CD4-positive, alpha-beta T cell (primary cell): ENCODE measurements at regions not wholly inside any gene's neighbourhood (a gene's known extent, or its start where the extent isn't known, plus 50 kb on each side); places are given as distances from the start of the nearest gene placed in this dataset.

Experiments used
- ATAC-seq: fragments of 200-7000 bp; cut with Tn5 transposase; one replicate; pipeline ENCODE4 v1.10.0; 2022; ENCODE audit warnings: mild to moderate bottlenecking; ENCODE audit not compliant: poor library complexity
- CTCF ChIA-PET: fragments of 350-600 bp; sonication (Branson Sonifier 250); formaldehyde crosslinking; loops from one replicate; lab custom pipeline; 2021; ENCODE audit warnings: antibody characterized with exemption, inconsistent platforms; lab: Charles Lee
- POLR2A ChIA-PET: fragments of 350-600 bp; sonication (Branson Sonifier 250); formaldehyde crosslinking; loops from one replicate; lab custom pipeline; 2021; ENCODE audit warnings: antibody characterized with exemption, inconsistent platforms; lab: Charles Lee
- DNase-seq, 14 experiments: peaks; one replicate each; pipeline ENCODE4 v3.0.0-alpha.2; 2013 to 2020; ENCODE audit warnings: mixed read lengths in 2 of 14
- H3K27ac ChIP-seq, 2 donors: one replicate each; pipeline versions ENCODE4 v1.5.1 to v1.7.0; 2013; ENCODE audit warnings: low read length in 2 of 2, low read depth in 1 of 2, mild to moderate bottlenecking in 1 of 2
- H3K27me3 ChIP-seq, 2 experiments: 1 replicate in 1 of 2; 2 replicates in 1 of 2; pipeline versions ENCODE4 v1.6.1 to v1.7.0; 2013; ENCODE audit warnings: low read length in 2 of 2, control low read depth in 1 of 2, mild to moderate bottlenecking in 1 of 2, moderate library complexity in 1 of 2; ENCODE audit not compliant: insufficient read depth in 2 of 2, control insufficient read depth in 1 of 2
- H3K36me3 ChIP-seq: one replicate; pipeline ENCODE4 v1.6.1; 2013; ENCODE audit warnings: low read length, control low read depth; ENCODE audit not compliant: insufficient read depth
- H3K4me1 ChIP-seq: one replicate; pipeline ENCODE4 v1.6.1; 2013; ENCODE audit warnings: low read length, control low read depth; ENCODE audit not compliant: insufficient read depth
- H3K4me3 ChIP-seq: one replicate; pipeline ENCODE4 v1.5.1; 2013; ENCODE audit warnings: mild to moderate bottlenecking, low read length, moderate library complexity
- H3K9me3 ChIP-seq, 2 experiments: 1 replicate in 1 of 2; 2 replicates in 1 of 2; pipeline versions ENCODE4 v1.6.1 to v1.7.0; 2013; ENCODE audit warnings: low read length in 2 of 2, mild to moderate bottlenecking in 2 of 2, control low read depth in 1 of 2, moderate library complexity in 1 of 2; ENCODE audit not compliant: control insufficient read depth in 1 of 2, insufficient read depth in 1 of 2
- H3K27ac Mint-ChIP-seq: one replicate; pipeline ENCODE4 v1.8.0; 2020; ENCODE audit warnings: mixed read lengths
- H3K27me3 Mint-ChIP-seq: one replicate; pipeline ENCODE4 v1.8.0; 2021; ENCODE audit warnings: mixed read lengths
- H3K36me3 Mint-ChIP-seq: one replicate; pipeline ENCODE4 v1.8.0; 2021; ENCODE audit warnings: low read depth, mixed read lengths
- H3K4me1 Mint-ChIP-seq: one replicate; pipeline ENCODE4 v1.8.0; 2021; ENCODE audit warnings: low read depth, mixed read lengths
- H3K4me3 Mint-ChIP-seq: one replicate; pipeline ENCODE4 v1.8.0; 2020; ENCODE audit warnings: mild to moderate bottlenecking, mixed read lengths
- H3K9me3 Mint-ChIP-seq: one replicate; pipeline ENCODE4 v1.8.0; 2020; ENCODE audit warnings: mixed read lengths
- CTCF ChIP-seq: fragments of 200-600 bp; IDR thresholded peaks from one replicate; pipeline ENCODE4 v1.8.0; 2022; ENCODE audit warnings: antibody characterized with exemption, mild to moderate bottlenecking
- intact Hi-C, 2 experiments: fragments of 100-400 bp; cut with DNase I in 1 of 2; cut with micrococcal nuclease in 1 of 2; formaldehyde crosslinking; loops; one replicate each; pipeline versions ENCODE4 v1.15.1 to v1.9.0; 2023 to 2025; cut with DNase I, micrococcal nuclease

GRCh38 chr12:24083838-24084237 is 134.4 kb upstream of the SOX5 start:
- no peaks in the 10 kb centered on the region for H3K27me3 ChIP-seq
- no peak overlapping the region for H3K27ac Mint-ChIP-seq
- CTCF ChIA-PET: no interaction called here
- no peaks in the 10 kb centered on the region for H3K36me3 ChIP-seq
- no peaks in the 10 kb centered on the region for H3K27me3 Mint-ChIP-seq
- H3K27ac ChIP-seq: no peak overlapping the region
- no peaks in the 10 kb centered on the region for H3K4me1 ChIP-seq
- ATAC-seq: no peak
- DNase-seq: no peak
- no peaks in the 10 kb centered on the region for H3K4me1 Mint-ChIP-seq
- H3K36me3 Mint-ChIP-seq: no peaks in the 10 kb centered on the region
- TF ChIP-seq CTCF: no peak
- no peaks in the 10 kb centered on the region for H3K9me3 ChIP-seq
- H3K4me3 ChIP-seq: no peak overlapping the region
- H3K9me3 Mint-ChIP-seq: peaks cover 2% of the 10 kb centered on the region
- POLR2A ChIA-PET: no interaction called here
- H3K4me3 Mint-ChIP-seq: no peak overlapping the region
- intact Hi-C loops: no loop called here

GRCh38 chr12:24081606-24082005 is 132.1 kb upstream of the SOX5 start:
- no peak overlapping the region for H3K4me3 ChIP-seq
- no peak for TF ChIP-seq CTCF
- no peak overlapping the region for H3K27ac Mint-ChIP-seq
- peaks cover 2% of the 10 kb centered on the region for H3K9me3 Mint-ChIP-seq
- H3K36me3 ChIP-seq: no peaks in the 10 kb centered on the region
- no peaks in the 10 kb centered on the region for H3K27me3 ChIP-seq
- ATAC-seq (no peak), DNase-seq (no peak)
- no peaks in the 10 kb centered on the region for H3K4me1 ChIP-seq
- no peaks in the 10 kb centered on the region for H3K27me3 Mint-ChIP-seq
- H3K9me3 ChIP-seq: no peaks in the 10 kb centered on the region
- H3K4me3 Mint-ChIP-seq: no peak overlapping the region
- H3K27ac ChIP-seq: no peak overlapping the region
- intact Hi-C loops: no loop called here
- CTCF ChIA-PET: no interaction called here
- no peaks in the 10 kb centered on the region for H3K36me3 Mint-ChIP-seq
- POLR2A ChIA-PET: no interaction called here
- H3K4me1 Mint-ChIP-seq: no peaks in the 10 kb centered on the region

GRCh38 chr12:24081092-24081529 is 131.6 kb upstream of the SOX5 start:
- H3K9me3 ChIP-seq: no peaks in the 10 kb centered on the region
- Mint-ChIP-seq H3K9me3 (peaks cover 2% of the 10 kb centered on the region), H3K36me3 (no peaks in the 10 kb centered on the region), H3K27me3 (no peaks in the 10 kb centered on the region), H3K4me3 (no peak overlapping the region), H3K4me1 (no peaks in the 10 kb centered on the region), H3K27ac (no peak overlapping the region)
- ATAC-seq (no peak), DNase-seq (no peak)
- H3K4me1 ChIP-seq: no peaks in the 10 kb centered on the region
- ChIA-PET POLR2A (no interaction called here), CTCF (no interaction called here)
- H3K4me3 ChIP-seq: no peak overlapping the region
- intact Hi-C loops: no loop called here
- H3K27ac ChIP-seq: no peak overlapping the region
- H3K27me3 ChIP-seq: no peaks in the 10 kb centered on the region
- TF ChIP-seq CTCF: no peak
- H3K36me3 ChIP-seq: no peaks in the 10 kb centered on the region
